GM21528 (cell line): ENCODE measurements at regions not wholly inside any gene's neighbourhood (a gene's known extent, or its start where the extent isn't known, plus 50 kb on each side); places are given as distances from the start of the nearest gene placed in this dataset.

ENCODE experiments used
- ATAC-seq: cut with Tn5 transposase; IDR thresholded peaks from one replicate; pipeline ENCODE4 v1.9.1; 2021; ENCODE audit warnings: mild to moderate bottlenecking, moderate library complexity; ENCODE audit not compliant: unreplicated experiment, low FRiP score

- ATAC-seq, result no peak
Observed at GRCh38 chr2:128790541-128791001, 471.9 kb upstream of the HS6ST1 start.

GRCh38 chr2:128791120-128791984 is 472.7 kb upstream of the HS6ST1 start:
- no peak for ATAC-seq

- no peak for ATAC-seq
Observed at GRCh38 chr2:128791985-128792320, 473.3 kb upstream of the HS6ST1 start.

DNA sequence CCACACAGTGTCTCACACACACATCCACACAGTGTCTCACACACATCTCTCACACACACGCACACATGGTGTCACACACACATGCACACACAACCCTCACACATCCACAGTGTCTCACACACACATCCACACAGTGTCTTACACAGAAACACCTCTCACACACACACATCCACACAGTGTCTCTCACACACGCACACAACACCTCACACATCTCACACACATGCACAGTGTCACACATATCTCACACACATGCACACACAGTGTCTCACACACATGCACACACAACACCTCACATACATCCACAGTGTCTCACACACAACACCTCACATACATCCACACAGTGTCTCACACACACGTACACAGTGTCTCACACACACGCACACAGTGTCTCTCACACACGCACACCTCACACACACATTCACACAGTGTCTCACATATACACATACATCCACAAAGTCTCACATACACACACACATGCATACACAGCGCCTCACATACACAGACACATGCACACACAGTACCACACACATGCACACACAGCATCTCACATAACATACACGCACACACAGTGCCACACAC is 473.9 kb upstream of the HS6ST1 start:
- no peak for ATAC-seq

DNA sequence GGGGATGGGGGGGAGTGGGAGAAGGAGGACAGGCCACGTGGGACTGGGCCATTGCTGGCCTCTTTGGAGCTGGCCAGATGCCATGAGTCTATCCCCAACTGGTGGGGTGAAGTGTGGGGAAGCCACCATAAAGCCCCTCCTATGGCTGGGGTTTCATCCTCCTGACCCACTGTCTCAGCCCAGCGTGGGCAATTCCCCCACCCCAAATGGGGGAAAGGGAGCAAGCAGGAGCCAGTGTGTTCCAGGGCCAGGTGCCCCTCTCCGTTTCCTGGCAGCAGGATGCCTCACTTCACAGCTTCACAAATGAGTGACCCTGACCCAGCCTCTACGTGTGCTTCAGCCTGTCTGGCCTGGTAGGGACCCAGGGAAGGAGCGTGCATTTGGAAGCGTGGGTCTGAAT is 474.7 kb upstream of the HS6ST1 start:
- no peak for ATAC-seq

DNA sequence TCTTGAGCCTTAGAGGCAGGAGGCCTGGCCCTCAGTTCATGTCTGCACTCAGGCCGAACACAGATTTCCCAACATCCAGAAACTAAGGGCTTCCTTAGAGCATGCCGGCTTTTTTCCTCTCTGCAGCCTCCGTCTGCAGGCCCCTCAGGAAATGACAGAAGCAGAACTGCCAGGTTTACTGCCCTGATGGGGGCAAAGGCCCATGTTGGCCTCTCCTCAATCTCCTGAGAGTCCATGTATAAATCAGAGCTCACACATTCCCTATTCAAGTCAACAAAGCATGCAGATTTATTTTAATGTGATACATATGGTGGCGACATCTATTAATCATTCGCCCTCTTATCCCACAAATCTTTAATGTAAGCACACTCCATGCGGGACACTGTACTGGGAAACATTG is 475.6 kb upstream of the HS6ST1 start:
- ATAC-seq, result no peak

DNA sequence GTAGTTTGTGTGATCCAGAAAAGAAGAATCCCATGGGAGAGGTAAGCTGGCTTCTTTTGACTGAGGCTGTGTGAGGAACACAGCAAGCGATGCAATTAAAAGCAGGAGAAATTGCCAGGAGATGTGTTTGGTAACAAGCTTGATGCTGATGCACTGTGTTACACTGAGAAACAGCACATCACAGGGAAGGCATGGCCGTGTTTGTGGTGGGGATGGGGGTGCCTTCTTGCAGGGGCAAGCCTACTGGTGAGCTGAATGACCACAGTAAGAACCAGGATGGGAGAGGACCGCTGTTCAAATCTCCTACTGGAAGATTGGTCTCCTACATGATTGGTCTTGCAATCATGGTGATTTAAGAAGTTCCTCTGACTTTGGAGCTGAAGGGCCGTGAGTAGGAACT is 477.7 kb upstream of the HS6ST1 start:
- ATAC-seq, result no peak

- no peak for ATAC-seq
Observed at GRCh38 chr2:128797092-128797491, 478.4 kb upstream of the HS6ST1 start.

- ATAC-seq, result no peak
Observed at GRCh38 chr2:128797533-128797932, 478.9 kb upstream of the HS6ST1 start.

- no peak for ATAC-seq
Observed at GRCh38 chr2:128797937-128798336, 479.3 kb upstream of the HS6ST1 start.

- ATAC-seq, result no peak
Observed at GRCh38 chr2:128798502-128799283, 480.0 kb upstream of the HS6ST1 start.

DNA sequence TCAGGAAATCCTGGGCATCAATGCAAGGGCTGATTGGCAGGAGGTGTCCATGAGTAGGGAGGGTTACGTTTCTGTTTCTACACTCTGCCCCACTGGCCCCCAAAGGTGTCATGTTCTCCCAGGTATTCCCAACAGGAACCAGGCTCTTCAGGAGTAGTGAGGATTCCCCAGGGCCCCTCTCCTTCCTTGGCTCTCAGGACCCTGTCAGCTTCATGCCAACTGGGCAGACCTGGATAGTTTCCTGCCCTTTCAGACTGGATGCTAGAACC is 480.6 kb upstream of the HS6ST1 start:
- ATAC-seq, result no peak

DNA sequence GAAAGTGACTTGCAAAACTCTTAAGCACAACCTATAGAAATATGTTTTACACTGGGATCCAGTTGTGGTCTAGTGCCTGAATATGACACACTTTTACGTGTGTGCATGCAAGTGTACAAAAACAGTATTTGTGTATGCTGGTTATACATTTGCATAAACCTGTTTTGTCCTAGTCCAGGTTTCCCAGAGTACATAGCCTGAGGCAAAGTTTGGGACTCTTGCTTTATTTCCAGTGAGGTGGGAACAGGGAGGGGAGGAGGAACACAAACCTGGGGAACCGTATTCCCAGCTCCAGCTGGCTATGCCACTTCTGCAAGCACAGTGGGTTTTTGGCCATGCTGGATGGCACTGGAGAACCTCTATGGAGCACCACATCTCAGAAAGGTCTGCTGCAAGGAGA is 481.1 kb upstream of the HS6ST1 start:
- ATAC-seq, result no peak

DNA sequence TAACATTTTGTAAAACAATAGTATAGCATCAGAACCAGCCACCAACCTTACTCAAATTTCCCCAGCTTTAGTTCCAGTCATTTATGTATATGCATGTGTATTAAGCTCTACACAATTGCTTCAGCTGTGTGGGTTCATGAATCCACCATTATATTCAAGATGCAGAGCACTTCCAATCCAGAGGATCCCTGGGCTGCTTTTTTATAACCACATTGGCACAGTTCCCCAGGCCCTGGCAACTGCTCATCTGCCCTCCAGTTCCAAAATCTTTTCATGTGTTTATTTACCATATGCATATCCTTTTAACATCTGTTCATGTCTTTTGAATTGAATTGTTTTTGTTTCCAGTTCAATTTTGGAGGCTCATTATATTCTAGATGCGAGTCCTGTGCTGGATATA is 482.9 kb upstream of the HS6ST1 start:
- ATAC-seq, result no peak

DNA sequence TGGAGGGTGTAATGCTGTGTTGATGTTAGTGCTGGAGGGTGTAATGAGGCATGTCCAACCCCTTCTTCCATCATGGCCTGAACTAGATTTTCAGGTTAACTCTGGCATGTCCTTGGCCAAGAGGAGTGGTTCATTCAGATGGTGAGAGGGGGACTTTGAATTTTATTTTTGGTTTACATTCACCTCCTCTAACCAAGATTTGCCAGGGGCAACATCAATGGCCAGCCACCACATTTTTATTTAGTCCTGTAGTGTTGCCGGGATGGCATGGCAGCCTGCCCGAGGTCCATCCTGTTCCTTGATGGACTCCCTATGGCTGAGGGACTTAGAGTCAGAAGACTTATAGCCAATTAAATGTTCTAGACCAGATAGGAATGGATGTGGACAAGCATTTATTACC is 484.6 kb upstream of the HS6ST1 start:
- ATAC-seq, result no peak

- no peak for ATAC-seq
Observed at GRCh38 chr2:128805237-128805636, 486.6 kb upstream of the HS6ST1 start.

DNA sequence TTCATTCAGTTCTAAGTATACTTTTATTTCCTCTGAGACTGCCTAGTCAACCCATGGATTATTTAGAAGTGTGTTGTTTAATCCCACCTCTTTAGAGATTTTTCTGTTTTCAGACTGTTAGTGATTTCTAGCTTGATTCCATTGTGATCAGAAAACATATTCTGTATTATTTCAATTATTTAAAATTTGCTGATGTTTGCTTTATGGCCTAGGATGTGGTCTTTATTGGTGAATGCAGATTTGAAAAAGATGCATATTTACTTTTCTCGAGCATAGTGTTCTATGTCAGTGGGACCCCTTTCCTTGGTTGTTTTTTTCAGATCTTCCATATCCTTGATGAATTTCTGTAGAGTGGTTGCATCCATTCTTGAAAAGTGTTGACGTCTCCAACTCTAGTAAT is 487.2 kb upstream of the HS6ST1 start:
- no peak for ATAC-seq

- no peak for ATAC-seq
Observed at GRCh38 chr2:128807317-128807716, 488.6 kb upstream of the HS6ST1 start.

- ATAC-seq, result no peak
Observed at GRCh38 chr2:128808462-128809258, 490.0 kb upstream of the HS6ST1 start.

- no peak for ATAC-seq
Observed at GRCh38 chr2:128809259-128809636, 490.6 kb upstream of the HS6ST1 start.

DNA sequence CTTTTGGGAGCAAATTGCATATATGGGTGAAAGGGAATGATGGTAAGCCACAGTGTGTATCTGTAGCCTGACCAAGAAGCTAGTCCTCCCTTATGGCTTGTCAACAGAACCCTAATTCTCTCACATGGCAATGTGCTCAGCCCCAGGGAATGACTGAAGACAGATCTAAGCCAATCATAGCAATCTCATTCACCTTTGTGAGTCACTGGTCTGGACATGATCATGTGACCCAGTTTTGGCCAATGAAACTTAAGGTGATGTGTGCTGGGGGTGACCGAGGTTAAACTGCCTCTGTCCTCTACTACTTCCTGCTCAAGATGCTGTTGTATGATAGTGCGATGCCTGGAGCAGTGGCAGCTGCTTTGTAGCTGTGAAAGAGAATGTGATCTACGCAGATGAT is 491.2 kb upstream of the HS6ST1 start:
- no peak for ATAC-seq
